GM19438 (cell line): ENCODE measurements at regions not wholly inside any gene's neighbourhood (a gene's known extent, or its start where the extent isn't known, plus 50 kb on each side); places are given as distances from the start of the nearest gene placed in this dataset.
"Not testable (repeated sequence)": the region's sequence is repeated elsewhere in the genome, so short reads cannot be mapped to it uniquely, and the experiment has no call there.

Experiments
- ATAC-seq: cut with Tn5 transposase; IDR thresholded peaks from one replicate; pipeline ENCODE4 v1.9.1; 2021; ENCODE audit warnings: low read depth; ENCODE audit not compliant: unreplicated experiment

DNA sequence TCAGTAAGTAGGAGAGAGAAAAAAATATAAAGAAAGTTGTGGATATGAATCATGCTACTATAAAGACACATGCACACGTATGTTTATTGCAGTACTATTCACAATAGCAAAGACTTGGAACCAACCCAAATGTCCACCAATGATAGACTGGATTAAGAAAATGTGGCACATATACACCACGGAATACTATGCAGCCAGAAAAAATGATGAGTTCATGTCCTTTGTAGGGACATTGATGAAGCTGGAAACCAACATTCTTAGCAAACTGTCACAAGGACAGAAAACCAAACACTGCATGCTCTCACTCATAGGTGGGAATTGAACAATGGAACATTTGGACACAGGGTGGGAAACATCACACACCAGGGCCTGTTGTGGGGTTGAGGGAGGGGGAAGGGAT lies 200.3 kb upstream of the IVNS1ABP start:
- not testable (repeated sequence) for ATAC-seq

DNA sequence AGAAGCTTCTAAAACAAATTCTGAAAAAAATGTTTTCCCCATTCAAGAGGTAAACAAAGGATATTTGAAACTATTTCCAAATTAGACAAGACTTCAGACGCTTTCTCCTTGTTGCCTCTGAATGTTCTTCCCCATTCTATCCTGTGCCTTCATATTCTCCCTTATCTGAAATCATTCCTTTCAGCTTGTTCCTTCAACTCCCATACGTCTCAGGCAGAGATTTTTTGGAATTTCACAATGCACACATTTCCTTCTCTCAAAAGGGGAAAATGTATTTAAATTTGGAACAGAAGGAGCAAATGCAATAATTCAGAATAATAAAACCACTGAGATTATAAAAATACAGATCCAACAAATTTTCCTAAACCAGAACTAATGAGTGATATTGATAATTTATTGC lies 198.7 kb upstream of the IVNS1ABP start:
- ATAC-seq, result no peak

DNA sequence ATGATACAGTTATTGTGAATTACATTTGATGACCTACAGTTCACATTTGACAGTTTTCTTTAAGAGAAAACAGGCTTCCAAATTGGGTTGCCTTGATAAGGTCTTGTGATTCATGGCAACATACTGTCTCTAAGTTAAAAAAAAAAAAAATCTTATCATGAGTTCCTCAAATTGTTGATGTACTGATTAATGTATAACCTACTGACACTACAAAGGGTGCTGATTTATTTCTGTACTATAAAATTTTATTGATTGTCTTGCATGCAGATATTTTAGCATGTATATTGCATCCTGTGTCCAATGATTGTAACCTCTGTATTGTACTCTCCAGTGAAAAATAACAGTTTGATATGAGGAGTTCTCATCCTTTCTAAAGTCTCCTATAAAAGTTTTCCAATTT lies 197.3 kb upstream of the IVNS1ABP start:
- ATAC-seq, result no peak

DNA sequence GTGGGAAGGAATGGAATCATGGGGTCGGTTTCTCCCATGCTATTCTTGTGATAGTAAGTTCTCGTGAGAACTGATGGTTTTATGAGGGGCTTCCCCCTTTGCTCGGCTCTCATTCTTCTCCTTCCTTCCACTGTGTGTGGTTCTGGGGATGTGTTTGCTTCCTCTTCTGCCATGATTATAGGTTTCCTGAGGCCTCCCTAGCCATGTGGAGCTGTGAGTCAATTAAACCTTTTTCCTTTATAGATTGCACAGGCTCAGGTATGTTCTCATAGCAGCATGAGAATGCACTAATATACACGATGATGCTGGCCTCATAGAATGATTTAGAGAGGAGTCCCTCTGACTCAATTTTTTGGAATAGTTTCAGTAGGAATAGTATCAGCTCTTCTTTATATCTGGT lies 195.4 kb upstream of the IVNS1ABP start:
- ATAC-seq, result no peak

DNA sequence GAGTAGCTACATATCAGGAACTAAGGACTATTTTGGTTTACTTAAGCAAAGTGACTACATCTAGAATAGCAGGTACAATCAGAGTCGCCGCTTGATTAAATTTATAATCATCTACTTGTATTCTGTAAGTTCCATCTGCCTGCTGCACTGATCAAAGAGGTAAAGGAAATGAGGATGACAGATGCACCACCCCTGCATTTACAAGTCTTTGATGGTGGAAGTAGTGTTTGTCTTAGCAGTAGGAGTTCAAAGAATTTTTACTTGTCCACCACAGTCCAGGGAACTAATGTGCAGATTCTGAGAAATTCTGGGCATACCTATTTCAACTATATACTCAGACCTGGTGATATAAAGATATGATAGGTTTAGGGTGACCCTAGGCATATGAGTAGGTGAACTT lies 184.1 kb upstream of the IVNS1ABP start:
- no peak for ATAC-seq

DNA sequence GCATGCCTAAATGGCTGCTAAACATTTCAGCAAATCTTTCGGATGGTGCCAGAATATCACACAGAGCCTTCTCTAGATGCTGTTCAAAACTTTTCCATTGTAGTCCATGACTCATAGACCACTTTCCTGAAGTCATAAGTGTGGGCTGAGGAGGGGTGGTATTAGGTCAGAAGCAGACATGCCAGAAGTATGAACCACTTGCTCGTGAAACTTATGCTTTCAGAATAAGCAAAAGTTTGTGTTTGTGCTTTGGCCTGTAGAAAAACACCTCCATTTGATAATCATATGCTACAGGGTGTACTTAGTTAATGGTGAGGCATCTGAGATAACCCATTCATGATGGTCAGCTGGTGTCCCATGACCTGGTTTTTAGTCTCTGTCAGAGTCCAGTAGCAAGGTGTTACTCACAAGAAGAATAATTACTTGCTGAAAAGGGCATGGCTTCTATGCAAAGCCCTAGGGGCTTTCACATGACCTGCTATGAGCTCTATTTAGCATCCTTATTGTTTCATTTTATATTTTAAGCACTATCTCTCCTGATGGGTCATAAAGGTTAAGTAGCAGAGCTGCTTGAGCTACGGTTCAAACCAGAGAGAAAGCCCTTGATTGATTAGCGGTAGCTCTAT lies 183.1 kb upstream of the IVNS1ABP start:
- no peak for ATAC-seq

- no peak for ATAC-seq
Measured at GRCh38 chr1:185498207-185498606, 181.2 kb upstream of the IVNS1ABP start.

GRCh38 chr1:185497177-185497576 lies 180.1 kb upstream of the IVNS1ABP start:
- no peak for ATAC-seq

GRCh38 chr1:185495898-185496297 lies 178.9 kb upstream of the IVNS1ABP start:
- no peak for ATAC-seq

GRCh38 chr1:185495007-185495406 lies 178.0 kb upstream of the IVNS1ABP start:
- ATAC-seq, result no peak

GRCh38 chr1:185492089-185492825 lies 175.2 kb upstream of the IVNS1ABP start:
- ATAC-seq, result no peak

DNA sequence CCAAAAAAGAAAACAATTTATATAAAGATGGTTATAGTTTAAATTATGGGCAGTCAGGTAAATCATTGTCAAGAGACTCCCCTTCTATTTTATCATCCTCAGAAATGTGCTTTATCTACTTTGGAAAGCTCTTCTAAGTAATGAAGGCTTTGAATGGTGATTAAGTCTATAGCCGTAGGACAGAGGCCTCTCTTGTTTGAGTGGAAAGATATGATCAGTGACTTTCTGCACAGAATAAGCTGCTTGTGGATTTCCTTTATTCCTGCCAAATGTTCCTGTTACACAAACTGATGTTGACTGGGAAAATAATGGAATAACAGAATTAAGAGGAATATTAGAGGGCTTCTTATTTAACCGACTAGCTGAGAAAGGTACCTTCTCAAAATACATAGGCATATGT lies 174.6 kb upstream of the IVNS1ABP start:
- no peak for ATAC-seq

GRCh38 chr1:185490924-185491323 lies 173.9 kb upstream of the IVNS1ABP start:
- no peak for ATAC-seq

DNA sequence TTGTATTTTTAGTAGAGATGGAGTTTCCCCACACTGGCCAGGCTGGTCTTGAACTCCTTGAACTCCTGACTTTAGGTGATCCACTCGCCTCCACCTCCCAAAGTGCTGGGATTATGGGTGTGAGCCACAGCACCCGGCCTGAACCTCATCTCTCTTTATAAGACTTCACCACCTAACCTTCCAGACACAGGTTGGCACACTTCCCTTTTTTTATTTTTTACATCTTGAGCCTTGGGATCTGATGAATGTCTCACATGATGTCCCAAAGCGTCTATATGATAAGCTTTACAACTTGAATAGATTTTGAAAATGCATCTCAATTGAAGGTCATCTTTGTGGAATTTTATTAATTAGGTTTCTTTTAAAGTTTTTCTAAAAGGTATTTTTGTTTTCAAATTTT lies 172.4 kb upstream of the IVNS1ABP start:
- no peak for ATAC-seq

- ATAC-seq, result no peak
Measured at GRCh38 chr1:185488808-185489207, 171.8 kb upstream of the IVNS1ABP start.

GRCh38 chr1:185487936-185488335 lies 170.9 kb upstream of the IVNS1ABP start:
- ATAC-seq, result no peak

DNA sequence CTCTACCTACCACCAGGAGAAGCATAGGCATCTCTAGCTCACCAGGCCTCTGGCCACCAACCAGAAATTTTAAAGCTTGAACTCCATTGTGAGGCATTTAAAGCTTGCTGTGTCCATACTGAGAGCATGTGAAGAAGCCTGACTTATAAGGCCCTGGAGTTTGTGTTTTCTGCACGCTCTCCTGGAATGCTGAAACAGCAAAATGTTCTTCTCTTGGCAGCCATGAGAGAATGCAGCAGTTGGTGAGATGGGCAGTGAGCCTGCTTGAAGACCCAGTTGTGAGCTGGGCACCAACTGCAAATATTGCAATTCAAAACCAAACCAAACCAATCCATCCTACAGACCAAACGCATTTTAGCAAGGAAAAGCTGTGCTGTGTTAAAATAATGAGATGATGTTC lies 170.0 kb upstream of the IVNS1ABP start:
- no peak for ATAC-seq

- no peak for ATAC-seq
Measured at GRCh38 chr1:185486346-185486745, 169.3 kb upstream of the IVNS1ABP start.

GRCh38 chr1:185483664-185484450 lies 166.8 kb upstream of the IVNS1ABP start:
- no peak for ATAC-seq

DNA sequence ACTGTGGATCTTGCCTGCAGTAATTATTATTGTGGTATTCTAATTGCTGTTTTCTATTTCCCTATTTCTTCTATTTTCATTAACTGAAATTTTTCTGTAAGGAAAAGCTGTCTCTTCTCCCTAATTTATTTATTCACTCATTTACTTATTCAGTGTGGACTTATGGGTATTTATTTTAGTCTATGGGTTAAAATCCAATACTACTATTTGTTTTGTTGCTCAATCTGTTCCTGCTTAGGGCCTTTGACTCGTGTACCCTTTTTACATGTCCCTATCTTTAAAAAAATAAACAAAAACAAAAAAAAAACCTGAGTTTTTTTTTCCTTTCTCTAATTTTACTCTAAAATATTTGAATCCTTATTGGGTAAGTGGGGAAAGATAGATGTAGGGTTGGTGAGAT lies 166.2 kb upstream of the IVNS1ABP start:
- no peak for ATAC-seq

- ATAC-seq, result no peak
Measured at GRCh38 chr1:185480545-185480944, 163.5 kb upstream of the IVNS1ABP start.

GRCh38 chr1:185479796-185480195 lies 162.8 kb upstream of the IVNS1ABP start:
- no peak for ATAC-seq
